Activated naive CD4-positive, alpha-beta T cell treated with anti-CD3 and anti-CD28 coated beads for 36 hours (primary cell): ENCODE measurements at regions not wholly inside any gene's neighbourhood (a gene's known extent, or its start where the extent isn't known, plus 50 kb on each side); places are given as distances from the start of the nearest gene placed in this dataset.

Experiments
- CTCF ChIA-PET: fragments of 350-600 bp; sonication (Branson Sonifier 250); formaldehyde crosslinking; loops from one replicate; lab custom pipeline; 2021; ENCODE audit warnings: antibody characterized with exemption; lab: Charles Lee
- DNase-seq: peaks from one replicate; pipeline ENCODE4 v3.0.0-alpha.2; 2020
- H3K27ac Mint-ChIP-seq: one replicate; pipeline ENCODE4 v1.8.0; 2021; ENCODE audit warnings: mild to moderate bottlenecking, mixed read lengths
- H3K27me3 Mint-ChIP-seq: one replicate; pipeline ENCODE4 v1.8.0; 2021; ENCODE audit warnings: low read depth, mixed read lengths
- H3K36me3 Mint-ChIP-seq: one replicate; pipeline ENCODE4 v1.8.0; 2021; ENCODE audit warnings: low read depth, mixed read lengths
- H3K4me1 Mint-ChIP-seq: one replicate; pipeline ENCODE4 v1.8.0; 2021; ENCODE audit warnings: low read depth, mixed read lengths
- H3K4me3 Mint-ChIP-seq: one replicate; pipeline ENCODE4 v1.8.0; 2021; ENCODE audit warnings: mild to moderate bottlenecking, moderate library complexity, mixed read lengths
- H3K9me3 Mint-ChIP-seq: one replicate; pipeline ENCODE4 v1.8.0; 2021; ENCODE audit warnings: mixed read lengths
- intact Hi-C: fragments of 100-400 bp; cut with micrococcal nuclease; formaldehyde crosslinking; loops from one replicate; pipeline ENCODE4 v1.15.1; 2023

DNA sequence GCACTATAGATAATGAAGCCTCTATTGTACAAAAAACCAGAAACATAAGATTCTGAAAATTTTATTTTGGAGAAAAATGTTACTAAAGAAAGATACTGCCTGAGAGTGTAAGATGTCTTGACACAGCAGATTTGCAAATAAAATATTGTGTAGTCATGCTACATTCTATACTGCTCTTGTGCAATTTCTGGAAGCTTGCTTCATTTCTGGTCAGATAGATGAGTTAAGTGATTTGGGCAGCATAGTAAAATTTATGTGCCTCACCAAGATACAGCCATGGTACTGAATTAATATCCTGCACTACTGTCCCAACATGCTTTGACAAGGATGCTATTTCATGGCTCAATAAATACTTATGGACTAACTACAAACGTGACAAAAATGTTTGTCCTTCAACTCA, 55.1 kb upstream of the STARD13 start:
- no peak overlapping the region for H3K27ac Mint-ChIP-seq
- H3K9me3 Mint-ChIP-seq: no peaks in the 10 kb centered on the region
- peaks cover 4% of the 10 kb centered on the region for H3K27me3 Mint-ChIP-seq
- no peak for DNase-seq
- no peaks in the 10 kb centered on the region for H3K36me3 Mint-ChIP-seq
- intact Hi-C loops: no loop called here
- H3K4me1 Mint-ChIP-seq: peaks cover 2% of the 10 kb centered on the region
- CTCF ChIA-PET: no interaction called here
- H3K4me3 Mint-ChIP-seq: no peak overlapping the region

DNA sequence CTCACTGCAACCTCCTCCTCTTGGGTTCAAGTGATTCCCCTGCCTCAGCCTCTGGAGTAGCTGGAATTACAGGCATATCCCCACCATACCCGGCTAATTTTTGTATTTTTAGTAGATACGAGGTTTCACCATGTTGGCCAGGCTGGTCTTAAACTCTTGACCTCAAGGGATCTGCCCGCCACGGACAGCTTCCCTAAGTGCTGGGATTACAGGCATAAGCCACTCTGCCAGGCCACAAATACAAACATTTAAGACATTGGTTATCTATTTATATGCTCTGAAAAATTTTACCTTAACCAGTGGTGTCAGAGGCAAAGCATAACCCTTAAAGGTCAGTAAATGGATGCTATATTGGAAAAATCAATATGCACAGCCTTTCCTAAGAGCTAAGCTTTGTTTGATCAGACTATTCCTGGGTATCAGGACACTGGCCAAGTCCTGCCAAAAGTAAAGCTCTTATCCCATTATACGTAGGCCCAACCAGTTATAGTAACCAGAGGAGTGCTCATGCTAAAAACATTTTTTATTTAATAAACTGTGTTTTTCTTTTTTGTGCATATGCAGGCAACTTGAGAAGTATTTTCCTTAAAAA, 56.4 kb upstream of the STARD13 start:
- Mint-ChIP-seq H3K9me3 (no peaks in the 10 kb centered on the region), H3K4me3 (no peak overlapping the region), H3K27ac (no peak overlapping the region), H3K27me3 (peaks cover 4% of the 10 kb centered on the region), H3K4me1 (peaks cover 2% of the 10 kb centered on the region), H3K36me3 (no peaks in the 10 kb centered on the region)
- CTCF ChIA-PET: no interaction called here
- intact Hi-C loops: no loop called here
- no peak for DNase-seq

DNA sequence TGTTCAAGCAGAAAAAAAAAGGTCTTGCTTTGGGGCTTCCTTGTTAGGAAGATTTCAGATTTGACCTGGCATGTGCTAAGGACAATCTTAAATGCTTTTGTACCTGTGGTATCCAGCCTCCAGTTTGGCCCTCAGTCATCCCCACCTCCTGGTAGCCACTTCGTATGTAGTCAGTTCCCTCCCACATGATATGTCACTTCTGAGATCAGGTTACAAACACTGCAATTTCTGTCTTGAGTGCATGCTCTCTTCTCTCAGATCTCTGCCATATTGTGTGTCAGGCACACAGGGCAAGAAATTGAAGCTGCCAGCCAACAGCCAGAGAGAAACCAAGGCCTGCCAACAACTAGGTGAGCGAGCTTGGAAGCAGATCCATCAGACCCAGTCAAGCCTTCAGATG, 60.3 kb upstream of the STARD13 start:
- peaks cover 19% of the 10 kb centered on the region for H3K27me3 Mint-ChIP-seq
- H3K4me3 Mint-ChIP-seq: no peak overlapping the region
- H3K9me3 Mint-ChIP-seq: no peaks in the 10 kb centered on the region
- DNase-seq: no peak
- intact Hi-C loops: no loop called here
- CTCF ChIA-PET: no interaction called here
- H3K36me3 Mint-ChIP-seq: no peaks in the 10 kb centered on the region
- peaks cover 4% of the 10 kb centered on the region for H3K4me1 Mint-ChIP-seq
- H3K27ac Mint-ChIP-seq: no peak overlapping the region

DNA sequence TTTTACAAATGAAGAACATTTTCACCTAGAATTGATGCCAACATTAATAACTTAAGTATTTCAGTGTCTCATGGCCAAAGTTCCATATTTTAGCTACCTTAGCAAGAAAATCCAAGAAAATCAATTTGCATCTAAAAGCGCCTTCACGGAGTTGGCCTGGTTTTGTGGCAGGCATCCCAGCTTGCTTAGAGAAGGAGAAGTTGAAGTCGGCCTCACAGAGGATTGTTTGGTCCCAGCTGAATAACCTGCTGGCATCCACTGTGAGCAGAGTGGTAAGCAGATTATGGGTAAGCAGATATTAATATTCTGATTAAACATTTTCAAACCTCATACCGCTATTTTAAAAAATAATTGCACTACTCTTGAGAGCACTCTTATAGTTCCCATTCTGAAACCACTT, 62.3 kb upstream of the STARD13 start:
- peaks cover 31% of the 10 kb centered on the region for H3K27me3 Mint-ChIP-seq
- H3K9me3 Mint-ChIP-seq: no peaks in the 10 kb centered on the region
- H3K36me3 Mint-ChIP-seq: no peaks in the 10 kb centered on the region
- no peak overlapping the region for H3K27ac Mint-ChIP-seq
- CTCF ChIA-PET: no interaction called here
- intact Hi-C loops: no loop called here
- H3K4me3 Mint-ChIP-seq: no peak overlapping the region
- H3K4me1 Mint-ChIP-seq: peaks cover 4% of the 10 kb centered on the region
- DNase-seq: no peak

DNA sequence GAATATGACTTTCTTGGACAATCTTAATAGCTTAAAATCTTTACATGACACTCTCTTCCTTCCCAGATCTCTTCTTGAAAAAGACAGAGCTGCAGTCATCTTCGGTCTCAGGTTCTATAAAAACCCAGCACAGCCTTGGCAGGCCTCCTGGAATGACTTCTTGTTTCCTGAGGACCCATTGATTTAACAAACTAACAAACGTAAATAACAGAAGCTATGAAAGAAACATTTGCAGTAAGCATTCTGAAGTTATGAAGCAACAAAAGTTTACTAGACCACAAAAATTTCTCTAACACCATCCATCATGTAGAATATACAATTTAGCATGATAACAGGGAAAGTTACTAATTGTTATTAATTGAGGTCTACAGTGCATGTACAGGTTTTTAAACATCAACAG, 62.8 kb upstream of the STARD13 start:
- DNase-seq: no peak
- Mint-ChIP-seq H3K4me3 (no peak overlapping the region), H3K4me1 (peaks cover 4% of the 10 kb centered on the region), H3K27ac (no peak overlapping the region), H3K36me3 (no peaks in the 10 kb centered on the region), H3K27me3 (peaks cover 36% of the 10 kb centered on the region), H3K9me3 (no peaks in the 10 kb centered on the region)
- intact Hi-C loops: no loop called here
- CTCF ChIA-PET: no interaction called here

DNA sequence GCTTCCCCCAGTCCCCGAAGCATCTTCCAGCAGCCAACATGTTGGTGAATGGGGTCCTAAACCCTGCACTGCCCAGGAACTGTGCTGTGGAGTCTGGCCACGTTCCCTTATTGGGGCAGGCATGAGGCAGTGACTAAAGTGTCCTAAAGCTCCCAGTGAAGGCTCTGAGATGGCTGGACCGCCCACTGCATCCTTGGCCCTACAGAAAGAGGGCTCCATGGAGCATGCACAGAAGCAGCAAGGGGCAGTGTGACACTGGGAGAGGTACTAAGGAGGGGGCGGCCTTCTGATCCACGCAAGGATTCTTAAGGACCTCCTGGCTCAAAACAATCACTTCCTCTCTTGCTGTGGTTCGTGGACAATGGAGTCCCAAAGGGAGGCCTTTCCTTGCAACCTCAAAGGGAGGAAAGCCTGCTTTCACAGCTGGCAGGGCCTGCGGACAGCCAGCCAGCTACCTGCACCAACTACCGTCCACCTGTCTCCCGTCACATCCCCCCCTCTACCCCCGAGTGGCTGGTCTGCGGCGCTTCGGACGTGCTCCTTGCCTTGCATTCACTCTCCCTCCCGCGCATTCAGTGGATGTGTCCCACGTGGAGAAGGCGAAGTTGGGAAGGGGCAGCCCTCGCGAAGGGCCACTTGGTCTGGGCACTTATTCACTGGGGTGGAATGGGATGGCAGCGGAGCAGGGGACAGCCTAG, 63.9 kb upstream of the STARD13 start:
- CTCF ChIA-PET: no interaction called here
- H3K36me3 Mint-ChIP-seq: no peaks in the 10 kb centered on the region

DNA sequence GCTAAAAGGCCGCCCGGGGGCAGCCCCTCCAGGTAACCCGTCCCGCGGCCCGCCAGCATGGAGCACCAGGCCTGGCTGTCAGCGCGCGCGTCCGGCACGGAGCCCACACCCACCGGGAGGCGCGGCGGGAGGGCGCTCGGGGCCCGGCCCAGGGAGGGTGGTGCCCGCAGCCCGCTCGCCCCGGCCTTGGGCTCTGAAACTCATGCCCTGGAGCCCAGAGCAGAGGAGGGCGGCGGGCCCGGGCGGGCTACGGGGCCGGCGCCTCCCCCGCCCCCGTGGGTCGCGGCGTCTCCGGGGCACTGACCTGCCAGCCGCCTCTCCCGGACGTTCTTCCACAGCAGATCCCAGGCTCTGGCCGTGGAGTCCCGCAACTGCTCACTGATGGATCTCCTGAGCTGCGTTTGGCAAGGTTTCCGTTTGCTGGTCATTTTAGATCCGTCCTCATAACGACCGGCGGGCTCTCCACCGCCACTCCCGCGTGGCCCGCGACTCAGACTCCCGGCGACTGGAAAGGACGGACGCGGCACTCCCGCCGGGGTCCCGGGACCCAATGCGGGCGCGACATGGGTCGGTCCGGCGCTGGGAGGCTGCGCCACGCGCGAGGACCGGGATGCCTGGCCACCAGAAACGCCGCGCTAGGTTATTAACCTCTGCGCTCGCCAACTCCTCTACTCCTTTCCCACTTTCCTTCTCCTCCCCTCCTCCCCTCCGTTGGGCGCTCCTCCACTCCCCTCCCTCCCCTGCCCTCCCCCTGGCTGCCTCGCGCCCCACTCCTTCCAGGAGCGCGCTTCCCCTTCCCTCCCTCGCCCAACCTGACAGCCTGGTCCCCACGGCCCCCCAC, 64.7 kb upstream of the STARD13 start:
- CTCF ChIA-PET: no interaction called here
- Mint-ChIP-seq H3K27ac (no peak overlapping the region), H3K27me3 (peaks cover 46% of the 10 kb centered on the region), H3K4me3 (no peak overlapping the region), H3K9me3 (no peaks in the 10 kb centered on the region), H3K4me1 (peaks cover 2% of the 10 kb centered on the region), H3K36me3 (no peaks in the 10 kb centered on the region)
- intact Hi-C loops: loop anchor here (10.0 kb wide), 1 partner anchor 145 kb away; no protein-coding TSS in a partner anchor
- no peak for DNase-seq

More for the DNA sequence above, 63.9 kb upstream of the STARD13 start:
- H3K4me1 Mint-ChIP-seq: peaks cover 3% of the 10 kb centered on the region
- H3K9me3 Mint-ChIP-seq: no peaks in the 10 kb centered on the region
- no peak overlapping the region for H3K4me3 Mint-ChIP-seq
- no peak overlapping the region for H3K27ac Mint-ChIP-seq
- peaks cover 44% of the 10 kb centered on the region for H3K27me3 Mint-ChIP-seq
- DNase-seq: no peak
- intact Hi-C loops: no loop called here

DNA sequence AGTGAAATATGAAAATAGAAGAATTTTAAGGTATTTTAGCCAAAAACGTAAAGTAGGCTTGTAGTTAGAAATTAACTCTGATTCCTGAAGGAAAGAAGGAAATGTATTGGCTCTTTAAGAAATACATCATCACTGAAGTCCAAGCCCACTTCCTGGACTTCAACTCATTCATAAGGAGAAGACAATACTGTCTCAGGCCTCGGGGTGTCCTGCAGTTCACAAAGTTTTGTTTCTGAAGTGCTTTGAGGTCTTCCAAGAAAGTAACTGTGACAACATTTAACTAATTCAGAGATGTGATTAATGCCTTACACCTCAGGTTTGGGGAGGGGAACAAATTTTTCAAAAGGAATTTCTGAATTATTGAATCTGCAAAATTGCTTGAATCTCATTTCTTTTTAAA, 65.8 kb upstream of the STARD13 start:
- intact Hi-C loops: loop anchor here (10.0 kb wide), 1 partner anchor 143 kb away; no protein-coding TSS in a partner anchor
- CTCF ChIA-PET: no interaction called here
- no peak overlapping the region for H3K27ac Mint-ChIP-seq
- peaks cover 55% of the 10 kb centered on the region for H3K27me3 Mint-ChIP-seq
- no peak overlapping the region for H3K4me3 Mint-ChIP-seq
- no peaks in the 10 kb centered on the region for H3K9me3 Mint-ChIP-seq
- peaks cover 2% of the 10 kb centered on the region for H3K4me1 Mint-ChIP-seq
- no peaks in the 10 kb centered on the region for H3K36me3 Mint-ChIP-seq
- DNase-seq: no peak

DNA sequence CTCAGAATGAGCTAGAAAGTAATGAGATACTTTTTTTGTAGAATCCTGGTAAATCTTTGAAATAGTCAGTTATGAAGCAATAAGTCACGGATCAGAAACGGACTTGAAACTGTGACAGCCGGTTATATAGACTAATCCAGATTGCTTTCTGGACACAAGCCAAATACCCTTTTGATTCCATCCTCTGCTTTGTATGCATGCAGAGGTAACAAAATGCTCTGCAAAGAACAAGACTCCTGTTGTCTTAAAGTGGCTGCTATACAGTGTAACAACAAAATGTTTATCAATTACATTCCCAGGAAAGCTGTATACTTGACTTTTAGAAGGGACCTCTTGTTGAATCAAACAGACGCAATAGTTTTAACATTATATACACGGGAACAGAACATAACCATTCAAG, 66.5 kb upstream of the STARD13 start:
- Mint-ChIP-seq H3K27ac (no peak overlapping the region), H3K36me3 (no peaks in the 10 kb centered on the region), H3K4me3 (no peak overlapping the region), H3K9me3 (no peaks in the 10 kb centered on the region), H3K4me1 (peaks cover 2% of the 10 kb centered on the region), H3K27me3 (peaks cover 56% of the 10 kb centered on the region)
- no peak for DNase-seq
- intact Hi-C loops: loop anchor here (10.0 kb wide), 1 partner anchor 143 kb away; no protein-coding TSS in a partner anchor
- CTCF ChIA-PET: no interaction called here

DNA sequence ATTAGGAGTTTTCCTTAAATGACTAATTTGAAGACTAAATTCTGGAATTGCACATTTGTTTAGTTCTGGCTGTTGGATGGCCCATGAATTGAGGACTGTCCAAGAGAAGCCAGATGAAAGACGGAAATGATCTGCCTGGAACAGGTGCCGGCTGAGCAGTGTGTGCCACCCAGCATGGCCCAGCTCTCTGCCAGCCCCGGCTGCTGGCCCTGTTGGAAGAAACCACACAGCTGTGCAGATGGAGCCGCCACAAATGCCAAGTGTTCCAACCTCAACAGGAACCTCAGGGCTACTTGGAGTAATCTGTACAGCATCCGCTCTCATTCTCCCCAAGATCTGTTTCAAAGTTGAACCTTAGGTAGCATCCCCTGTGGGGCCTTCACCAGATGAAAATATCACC, 67.0 kb upstream of the STARD13 start:
- Mint-ChIP-seq H3K36me3 (no peaks in the 10 kb centered on the region), H3K4me3 (no peak overlapping the region), H3K4me1 (peaks cover 2% of the 10 kb centered on the region), H3K9me3 (no peaks in the 10 kb centered on the region), H3K27ac (no peak overlapping the region), H3K27me3 (peaks cover 59% of the 10 kb centered on the region)
- CTCF ChIA-PET: no interaction called here
- intact Hi-C loops: loop anchor here (10.0 kb wide), 1 partner anchor 142 kb away; no protein-coding TSS in a partner anchor
- DNase-seq: no peak

DNA sequence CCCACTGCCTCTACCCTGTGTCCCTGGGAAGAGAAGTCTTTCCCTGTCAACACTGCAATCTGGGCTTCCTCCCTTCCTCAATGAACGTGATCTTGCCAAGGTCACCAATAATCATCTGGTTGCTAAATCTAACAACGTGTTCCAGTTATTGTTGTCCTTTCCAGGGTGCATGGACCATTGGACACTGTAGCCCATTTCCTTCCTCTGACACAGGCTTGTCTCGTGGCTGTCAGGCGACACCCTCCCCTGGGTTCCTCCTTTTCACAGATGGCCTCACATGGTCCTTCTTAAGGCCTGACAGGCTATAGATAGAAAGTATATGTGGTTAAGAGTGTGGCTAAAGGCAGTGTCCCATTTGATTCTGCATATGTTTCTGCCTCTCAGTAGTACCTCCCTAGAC, 67.7 kb upstream of the STARD13 start:
- Mint-ChIP-seq H3K4me1 (peaks cover 2% of the 10 kb centered on the region), H3K9me3 (no peaks in the 10 kb centered on the region), H3K36me3 (no peaks in the 10 kb centered on the region), H3K27me3 (peaks cover 58% of the 10 kb centered on the region), H3K4me3 (no peak overlapping the region), H3K27ac (no peak overlapping the region)
- intact Hi-C loops: loop anchor here (10.0 kb wide), 1 partner anchor 142 kb away; no protein-coding TSS in a partner anchor
- CTCF ChIA-PET: no interaction called here
- DNase-seq: no peak

DNA sequence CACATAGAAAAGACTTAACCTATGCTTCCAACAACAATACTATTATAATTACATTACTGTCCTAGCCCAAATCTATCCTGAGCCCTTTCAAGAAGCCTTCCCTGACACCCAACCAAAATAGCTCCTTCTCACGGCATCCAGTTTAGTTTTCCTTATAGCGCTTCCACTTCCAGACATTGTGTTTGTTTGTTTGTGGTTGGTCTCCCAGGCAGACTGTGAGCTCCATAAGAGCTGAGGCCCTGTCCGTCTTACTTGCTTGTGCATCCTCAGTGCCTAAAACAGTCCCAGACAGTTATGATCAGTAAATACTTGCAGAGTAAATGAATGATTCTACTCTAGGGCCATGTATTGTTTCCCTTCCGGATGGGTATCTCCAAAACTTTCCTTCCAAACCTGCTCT, 68.1 kb upstream of the STARD13 start:
- Mint-ChIP-seq H3K4me3 (no peak overlapping the region), H3K27ac (no peak overlapping the region), H3K27me3 (peaks cover 57% of the 10 kb centered on the region), H3K36me3 (no peaks in the 10 kb centered on the region), H3K4me1 (peaks cover 2% of the 10 kb centered on the region), H3K9me3 (no peaks in the 10 kb centered on the region)
- intact Hi-C loops: loop anchor here (10.0 kb wide), 1 partner anchor 141 kb away; no protein-coding TSS in a partner anchor
- CTCF ChIA-PET: no interaction called here
- no peak for DNase-seq
